ENCODE measurements at regions not wholly inside any gene's neighbourhood (a gene's known extent, or its start where the extent isn't known, plus 50 kb on each side); places are given as distances from the start of the nearest gene placed in this dataset.
A peak's percentile ranks its signal among the peaks of the same experiment; 100 is the strongest.
"Not testable (repeated sequence)": the region's sequence is repeated elsewhere in the genome, so short reads cannot be mapped to it uniquely, and the experiment has no call there.

DNA sequence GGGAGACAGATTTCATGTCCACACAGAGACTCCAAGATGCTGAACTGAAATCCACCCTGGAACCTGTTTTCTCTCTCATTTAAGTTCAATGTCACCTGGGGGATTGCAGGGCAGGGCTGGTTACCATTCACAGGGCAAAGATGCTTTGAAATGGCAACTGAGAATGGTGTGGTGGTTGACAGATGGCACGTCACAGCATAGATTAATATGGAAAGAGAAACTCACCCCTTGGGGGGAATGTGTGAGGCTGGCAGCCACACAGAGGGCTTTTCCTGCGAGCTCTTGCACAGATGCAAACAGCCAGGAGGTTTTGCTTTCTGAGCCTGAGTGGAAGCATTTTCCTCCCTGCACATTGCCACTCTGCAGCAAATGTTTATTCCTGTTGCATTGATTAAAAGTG is 167.3 kb upstream of the OSBPL11 start:
- H3K36me3 Mint-ChIP-seq (ENCODE audit: insufficient read depth, unreplicated experiment); H3K9me3 Mint-ChIP-seq (ENCODE audit: unreplicated experiment); H3K4me3 Mint-ChIP-seq (ENCODE audit: unreplicated experiment); DNase-seq (ENCODE audit: unreplicated experiment); intact Hi-C loops (cut with micrococcal nuclease); BruUV-seq (replicated peaks); CTCF ChIA-PET; H3K27ac Mint-ChIP-seq (ENCODE audit: low read depth, unreplicated experiment); POLR2A ChIA-PET; H3K4me1 Mint-ChIP-seq (ENCODE audit: insufficient read depth, unreplicated experiment): not testable (repeated sequence)
- H3K27me3 Mint-ChIP-seq (ENCODE audit: insufficient read depth, unreplicated experiment), result peaks cover 60% of the 10 kb centered on the region

- BruUV-seq (replicated peaks); H3K27ac Mint-ChIP-seq (ENCODE audit: low read depth, unreplicated experiment); H3K36me3 Mint-ChIP-seq (ENCODE audit: insufficient read depth, unreplicated experiment); H3K4me1 Mint-ChIP-seq (ENCODE audit: insufficient read depth, unreplicated experiment); H3K9me3 Mint-ChIP-seq (ENCODE audit: unreplicated experiment): not testable (repeated sequence)
- peak overlapping the region; percentile 70 for H3K4me3 Mint-ChIP-seq (ENCODE audit: unreplicated experiment)
- POLR2A ChIA-PET, result interaction anchor here (0.8 kb wide), 1 partner anchor 149 kb away, joined by 3 read pairs; no protein-coding TSS in a partner anchor
- peak; percentile 42 for DNase-seq (ENCODE audit: unreplicated experiment)
- intact Hi-C loops (cut with micrococcal nuclease), result loop anchor here (5.0 kb wide), 1 partner anchor 151 kb away; no protein-coding TSS in a partner anchor
- TF ChIP-seq, protein P1, sequence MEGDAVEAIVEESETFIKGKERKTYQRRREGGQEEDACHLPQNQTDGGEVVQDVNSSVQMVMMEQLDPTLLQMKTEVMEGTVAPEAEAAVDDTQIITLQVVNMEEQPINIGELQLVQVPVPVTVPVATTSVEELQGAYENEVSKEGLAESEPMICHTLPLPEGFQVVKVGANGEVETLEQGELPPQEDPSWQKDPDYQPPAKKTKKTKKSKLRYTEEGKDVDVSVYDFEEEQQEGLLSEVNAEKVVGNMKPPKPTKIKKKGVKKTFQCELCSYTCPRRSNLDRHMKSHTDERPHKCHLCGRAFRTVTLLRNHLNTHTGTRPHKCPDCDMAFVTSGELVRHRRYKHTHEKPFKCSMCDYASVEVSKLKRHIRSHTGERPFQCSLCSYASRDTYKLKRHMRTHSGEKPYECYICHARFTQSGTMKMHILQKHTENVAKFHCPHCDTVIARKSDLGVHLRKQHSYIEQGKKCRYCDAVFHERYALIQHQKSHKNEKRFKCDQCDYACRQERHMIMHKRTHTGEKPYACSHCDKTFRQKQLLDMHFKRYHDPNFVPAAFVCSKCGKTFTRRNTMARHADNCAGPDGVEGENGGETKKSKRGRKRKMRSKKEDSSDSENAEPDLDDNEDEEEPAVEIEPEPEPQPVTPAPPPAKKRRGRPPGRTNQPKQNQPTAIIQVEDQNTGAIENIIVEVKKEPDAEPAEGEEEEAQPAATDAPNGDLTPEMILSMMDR (IDR thresholded peaks at IDR 0.05; ENCODE audit: unreplicated experiment), result peak; percentile 69
- CTCF ChIA-PET, result interaction anchor here (0.5 to 1.3 kb wide), 2 partner anchors 111 to 1942 kb away, joined by 3 read pairs; no protein-coding TSS in a partner anchor
- H3K27me3 Mint-ChIP-seq (ENCODE audit: insufficient read depth, unreplicated experiment), result peaks cover 44% of the 10 kb centered on the region
Observed at GRCh38 chr3:125766285-125766826, 171.1 kb upstream of the OSBPL11 start.

- BruUV-seq (replicated peaks); H3K9me3 Mint-ChIP-seq (ENCODE audit: unreplicated experiment); H3K36me3 Mint-ChIP-seq (ENCODE audit: insufficient read depth, unreplicated experiment); H3K4me1 Mint-ChIP-seq (ENCODE audit: insufficient read depth, unreplicated experiment); DNase-seq (ENCODE audit: unreplicated experiment): not testable (repeated sequence)
- Mint-ChIP-seq H3K27ac (ENCODE audit: low read depth, unreplicated experiment) (peak overlapping the region; percentile 16), H3K4me3 (ENCODE audit: unreplicated experiment) (peak overlapping the region; percentile 70), H3K27me3 (ENCODE audit: insufficient read depth, unreplicated experiment) (peaks cover 39% of the 10 kb centered on the region)
- intact Hi-C loops (cut with micrococcal nuclease), result loop anchor here (5.0 kb wide), 1 partner anchor 150 kb away; no protein-coding TSS in a partner anchor
- ChIA-PET POLR2A (interaction anchor here (0.8 kb wide), 1 partner anchor 148 kb away, joined by 3 read pairs; no protein-coding TSS in a partner anchor), CTCF (interaction anchor here (0.5 kb wide), 1 partner anchor 1943 kb away, joined by 3 read pairs; no protein-coding TSS in a partner anchor)
Observed at GRCh38 chr3:125766931-125767330, 171.6 kb upstream of the OSBPL11 start.

GRCh38 chr3:125767641-125768040 is 172.3 kb upstream of the OSBPL11 start:
- intact Hi-C loops (cut with micrococcal nuclease), result loop anchor here (5.0 kb wide), 1 partner anchor 150 kb away; no protein-coding TSS in a partner anchor
- Mint-ChIP-seq H3K4me3 (ENCODE audit: unreplicated experiment) (no peak overlapping the region), H3K36me3 (ENCODE audit: insufficient read depth, unreplicated experiment) (no peaks in the 10 kb centered on the region), H3K27ac (ENCODE audit: low read depth, unreplicated experiment) (no peak overlapping the region), H3K27me3 (ENCODE audit: insufficient read depth, unreplicated experiment) (peaks cover 32% of the 10 kb centered on the region), H3K4me1 (ENCODE audit: insufficient read depth, unreplicated experiment) (no peaks in the 10 kb centered on the region), H3K9me3 (ENCODE audit: unreplicated experiment) (no peaks in the 10 kb centered on the region)
- ChIA-PET POLR2A (no interaction called here), CTCF (no interaction called here)
- TF ChIP-seq, protein P1 (IDR thresholded peaks at IDR 0.05; ENCODE audit: unreplicated experiment), result no peak
- DNase-seq (ENCODE audit: unreplicated experiment), result no peak
- BruUV-seq (replicated peaks), result no TSS peak

GRCh38 chr3:125768821-125769220 is 173.5 kb upstream of the OSBPL11 start:
- BruUV-seq (replicated peaks); CTCF ChIA-PET: not testable (repeated sequence)
- intact Hi-C loops (cut with micrococcal nuclease), result loop anchor here (5.0 kb wide), 1 partner anchor 148 kb away; no protein-coding TSS in a partner anchor

DNA sequence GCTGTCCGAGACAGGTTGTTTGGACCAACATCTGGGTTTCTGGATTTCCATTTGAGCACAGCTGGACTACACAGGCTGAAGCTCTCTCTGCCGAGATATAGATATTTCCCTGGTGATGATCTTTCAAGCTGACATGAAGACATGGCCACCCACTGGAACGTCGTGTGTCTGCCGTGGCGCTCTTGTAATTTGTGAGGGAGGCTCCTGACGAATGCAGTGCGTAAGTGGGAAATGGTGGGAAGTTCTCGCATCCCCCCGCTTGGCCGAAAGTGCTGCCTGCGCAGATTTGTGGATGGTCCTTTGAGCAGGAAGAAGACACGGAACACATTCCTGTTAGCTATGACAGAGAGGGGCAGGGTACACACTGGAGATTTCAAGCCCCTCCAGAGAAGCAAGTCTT is 176.2 kb upstream of the OSBPL11 start:
- CTCF ChIA-PET; H3K27ac Mint-ChIP-seq (ENCODE audit: low read depth, unreplicated experiment); POLR2A ChIA-PET: not testable (repeated sequence)

More at GRCh38 chr3:125768821-125769220, 173.5 kb upstream of the OSBPL11 start:
- H3K4me3 Mint-ChIP-seq (ENCODE audit: unreplicated experiment); H3K9me3 Mint-ChIP-seq (ENCODE audit: unreplicated experiment); POLR2A ChIA-PET; DNase-seq (ENCODE audit: unreplicated experiment); H3K27ac Mint-ChIP-seq (ENCODE audit: low read depth, unreplicated experiment); H3K36me3 Mint-ChIP-seq (ENCODE audit: insufficient read depth, unreplicated experiment); H3K4me1 Mint-ChIP-seq (ENCODE audit: insufficient read depth, unreplicated experiment): not testable (repeated sequence)
- peaks cover 23% of the 10 kb centered on the region for H3K27me3 Mint-ChIP-seq (ENCODE audit: insufficient read depth, unreplicated experiment)

DNA sequence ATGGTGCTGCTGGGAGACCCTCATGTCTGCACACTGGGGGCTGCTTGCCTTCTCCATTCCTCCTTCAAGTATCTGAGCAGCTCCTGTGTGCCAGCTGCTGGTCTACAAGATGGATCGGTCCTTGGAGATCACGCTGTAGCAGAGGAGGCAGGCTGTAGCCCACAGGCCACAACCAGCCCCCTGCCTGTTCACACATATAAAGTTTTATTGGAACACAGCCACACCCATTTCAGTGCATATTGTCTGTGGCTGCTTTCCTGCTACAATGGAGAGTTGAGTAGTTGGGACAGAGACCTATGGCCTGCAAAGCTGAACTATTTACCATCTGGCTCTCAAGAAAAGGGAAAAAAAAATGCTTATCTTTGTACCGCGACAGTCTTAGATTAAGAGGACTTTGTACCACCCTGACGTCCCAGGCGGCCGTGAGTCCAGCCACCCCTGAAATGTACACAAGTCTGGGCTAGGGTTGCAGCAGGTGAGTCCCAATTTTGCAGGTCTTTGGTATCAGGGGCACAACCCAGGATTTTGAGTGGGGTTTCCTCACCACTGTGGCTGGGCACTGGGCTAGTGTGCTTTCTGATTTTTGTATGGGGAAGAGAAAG is 179.2 kb upstream of the OSBPL11 start:
- H3K9me3 Mint-ChIP-seq (ENCODE audit: unreplicated experiment); H3K27ac Mint-ChIP-seq (ENCODE audit: low read depth, unreplicated experiment); intact Hi-C loops (cut with micrococcal nuclease); H3K36me3 Mint-ChIP-seq (ENCODE audit: insufficient read depth, unreplicated experiment); POLR2A ChIA-PET; H3K4me1 Mint-ChIP-seq (ENCODE audit: insufficient read depth, unreplicated experiment); CTCF ChIA-PET; H3K4me3 Mint-ChIP-seq (ENCODE audit: unreplicated experiment); DNase-seq (ENCODE audit: unreplicated experiment); BruUV-seq (replicated peaks); H3K27me3 Mint-ChIP-seq (ENCODE audit: insufficient read depth, unreplicated experiment): not testable (repeated sequence)

More for the DNA sequence above, 176.2 kb upstream of the OSBPL11 start:
- H3K9me3 Mint-ChIP-seq (ENCODE audit: unreplicated experiment); BruUV-seq (replicated peaks); DNase-seq (ENCODE audit: unreplicated experiment); H3K27me3 Mint-ChIP-seq (ENCODE audit: insufficient read depth, unreplicated experiment); H3K4me3 Mint-ChIP-seq (ENCODE audit: unreplicated experiment); intact Hi-C loops (cut with micrococcal nuclease); H3K36me3 Mint-ChIP-seq (ENCODE audit: insufficient read depth, unreplicated experiment); H3K4me1 Mint-ChIP-seq (ENCODE audit: insufficient read depth, unreplicated experiment): not testable (repeated sequence)

DNA sequence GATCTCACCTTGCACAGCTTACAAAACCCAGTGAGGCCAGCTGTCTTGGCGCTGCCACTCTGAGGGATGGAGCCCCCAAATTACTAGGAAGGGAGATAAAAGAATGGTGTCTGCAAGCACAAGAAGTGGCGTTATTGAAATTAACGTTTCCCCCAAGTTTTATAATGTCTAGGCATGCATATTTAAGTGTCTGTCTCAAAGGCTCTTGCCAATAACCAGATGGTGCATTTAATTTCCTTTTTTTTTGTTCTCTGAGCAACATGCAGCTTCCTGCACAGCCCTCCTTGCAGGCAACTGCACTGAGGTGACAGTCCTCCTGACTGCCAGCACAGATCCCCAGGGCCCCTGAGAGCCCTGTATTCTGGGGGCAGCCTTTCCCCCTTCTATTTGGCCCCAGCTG is 179.8 kb upstream of the OSBPL11 start:
- H3K27me3 Mint-ChIP-seq (ENCODE audit: insufficient read depth, unreplicated experiment); CTCF ChIA-PET; DNase-seq (ENCODE audit: unreplicated experiment); intact Hi-C loops (cut with micrococcal nuclease); H3K27ac Mint-ChIP-seq (ENCODE audit: low read depth, unreplicated experiment); POLR2A ChIA-PET; H3K36me3 Mint-ChIP-seq (ENCODE audit: insufficient read depth, unreplicated experiment); BruUV-seq (replicated peaks); H3K9me3 Mint-ChIP-seq (ENCODE audit: unreplicated experiment); H3K4me1 Mint-ChIP-seq (ENCODE audit: insufficient read depth, unreplicated experiment); H3K4me3 Mint-ChIP-seq (ENCODE audit: unreplicated experiment): not testable (repeated sequence)
